Dermis microvascular lymphatic vessel endothelial cell (primary cell): ENCODE measurements at regions not wholly inside any gene's neighbourhood (a gene's known extent, or its start where the extent isn't known, plus 50 kb on each side); places are given as distances from the start of the nearest gene placed in this dataset.
"Not testable (repeated sequence)": the region's sequence is repeated elsewhere in the genome, so short reads cannot be mapped to it uniquely, and the experiment has no call there.

Experiments used
- DNase-seq, 2 donors: peaks; one replicate each; pipeline versions ENCODE4 v3.0.0 to v3.0.0-alpha.2; 2010; ENCODE audit warnings: low read depth in 2 of 2

DNA sequence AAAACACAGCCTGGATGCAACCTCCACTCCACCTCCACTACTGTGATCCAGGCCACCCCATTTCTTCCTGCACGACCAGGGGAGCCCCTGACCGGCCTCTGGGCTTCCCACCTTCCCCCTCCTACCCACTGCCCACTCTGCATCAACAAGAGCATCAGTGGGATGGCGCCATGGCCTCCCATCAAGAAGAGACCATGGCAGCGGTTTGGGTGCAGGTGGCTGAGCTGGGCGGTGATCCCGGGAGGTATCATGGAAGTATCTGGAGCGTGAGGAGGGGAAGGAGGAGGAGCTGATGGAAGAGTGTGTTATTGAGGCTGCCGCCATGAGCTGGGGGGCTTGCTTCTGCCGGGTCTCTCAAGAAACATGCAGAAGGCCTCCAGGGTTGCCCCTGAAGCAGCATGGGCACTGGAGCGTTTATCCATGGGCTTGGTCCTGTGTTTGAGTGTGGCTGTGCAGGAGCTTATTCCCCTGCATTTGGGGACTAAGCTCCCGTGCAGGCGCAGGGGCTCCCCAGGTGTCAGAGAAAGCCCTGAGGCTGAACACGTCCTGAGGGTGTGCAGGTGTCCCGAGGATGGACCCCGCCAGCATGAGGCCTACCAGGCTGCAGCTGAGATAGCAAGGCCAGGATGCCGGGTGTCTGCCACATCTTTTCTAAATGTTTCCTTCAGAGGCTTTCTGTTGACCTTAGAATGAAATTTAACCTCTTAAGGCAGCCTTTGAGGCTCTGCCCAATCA, 99.2 kb upstream of the PCBD1 start:
- DNase-seq = no peak

DNA sequence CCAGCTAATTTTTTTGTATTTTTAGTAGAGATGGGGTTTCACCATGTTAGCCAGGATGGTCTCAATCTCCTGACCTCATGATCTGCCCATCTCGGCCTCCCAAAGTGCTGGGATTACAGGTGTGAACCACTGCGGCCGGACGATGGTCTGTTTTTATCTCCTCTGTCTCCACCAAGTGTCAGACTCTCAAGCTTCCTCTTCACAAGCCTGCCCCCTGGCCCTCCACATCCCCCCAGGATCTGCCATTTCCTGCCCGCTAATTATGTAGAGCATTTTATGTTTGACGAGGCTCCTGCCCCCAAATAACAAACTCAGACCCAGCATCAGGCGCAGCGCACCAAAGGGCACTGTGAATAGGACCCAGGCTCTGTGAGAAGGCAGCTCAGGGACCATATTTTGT, 101.8 kb upstream of the PCBD1 start:
- DNase-seq = not testable (repeated sequence)

DNA sequence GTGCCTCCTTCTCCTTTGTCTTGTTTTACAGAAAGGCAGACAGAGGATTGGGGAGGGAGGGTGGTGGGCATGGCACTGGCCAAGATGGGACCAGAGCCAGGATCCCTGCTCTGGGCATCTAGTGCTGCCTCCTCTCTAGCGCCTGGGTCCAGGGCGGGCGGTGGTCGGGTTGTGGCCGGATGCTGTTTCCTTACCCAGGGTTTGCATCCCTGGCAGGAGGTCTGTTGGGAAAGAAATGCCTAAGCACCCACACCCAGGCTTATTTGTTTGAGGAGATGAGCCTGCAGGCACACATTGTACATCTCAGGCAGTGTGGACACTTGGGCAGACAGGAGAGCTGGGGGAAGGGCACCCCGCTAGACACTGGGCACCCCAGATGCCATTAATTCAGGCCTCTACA, 102.3 kb upstream of the PCBD1 start:
- DNase-seq = no peak

DNA sequence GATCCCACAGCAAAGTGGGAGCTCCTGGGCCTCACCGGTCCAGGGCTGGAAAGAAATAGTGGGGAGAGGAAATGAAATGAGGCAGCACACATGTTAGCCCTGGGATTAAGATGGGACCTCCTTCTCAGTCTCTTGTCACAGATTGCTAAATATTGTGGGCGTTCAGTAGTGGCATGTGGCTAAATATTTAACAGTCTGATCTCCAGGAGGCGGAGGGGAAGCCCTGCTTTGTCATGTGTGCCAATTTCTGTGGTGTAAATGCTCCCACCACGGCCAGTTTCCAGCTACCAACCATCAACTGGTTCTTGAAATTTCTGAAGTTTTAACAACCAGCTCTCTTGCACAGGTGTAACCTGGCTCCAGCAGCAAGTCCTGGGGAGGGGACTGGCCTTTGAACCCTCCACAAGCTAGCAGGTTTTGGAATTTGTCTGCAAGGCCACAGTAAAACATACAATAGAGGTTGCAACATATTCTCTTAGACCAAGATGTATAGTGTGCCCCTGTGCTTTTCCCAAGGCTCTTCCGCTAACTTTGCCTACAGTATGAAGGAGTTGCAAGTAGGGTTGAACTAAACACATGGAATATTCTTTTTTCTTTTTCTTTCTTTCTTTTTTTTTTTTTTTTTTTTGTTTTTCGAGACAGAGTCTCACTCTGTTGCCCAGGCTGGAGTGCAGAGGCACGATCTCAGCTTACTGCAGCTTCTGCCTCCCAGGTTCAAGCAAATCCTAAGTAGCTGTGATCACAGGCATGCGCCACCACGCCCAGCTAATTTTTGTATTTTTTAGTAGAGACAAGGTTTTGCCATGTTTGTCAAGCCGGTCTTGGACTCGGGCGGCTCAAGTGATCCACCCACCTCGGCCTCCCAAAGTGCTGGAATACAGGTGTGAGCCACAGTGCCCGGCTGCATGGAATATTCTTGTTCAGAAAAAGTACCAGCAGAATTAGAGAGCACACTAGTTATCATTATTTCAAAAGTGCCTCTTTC, 103.1 kb upstream of the PCBD1 start:
- DNase-seq = no peak

DNA sequence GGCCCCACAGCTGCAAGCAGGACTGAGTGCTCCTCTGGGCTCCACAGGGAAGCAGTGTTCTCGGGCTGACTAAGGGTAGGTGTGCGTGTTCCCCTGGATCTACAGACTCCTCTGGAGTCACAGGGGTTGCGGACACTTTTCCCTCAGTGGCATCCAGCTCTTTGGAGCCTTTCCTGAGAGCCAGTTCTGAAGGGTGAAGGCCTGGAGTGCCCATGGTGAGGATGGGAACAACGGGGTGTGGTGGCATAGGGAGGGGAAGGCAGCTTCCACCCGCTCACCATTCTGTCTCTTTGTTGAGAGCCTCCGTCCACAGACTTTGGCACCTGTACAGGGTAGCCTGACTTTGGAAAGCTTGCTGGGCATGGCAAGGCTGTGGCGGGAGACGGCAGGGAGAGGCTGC, 104.1 kb upstream of the PCBD1 start:
- DNase-seq = no peak

DNA sequence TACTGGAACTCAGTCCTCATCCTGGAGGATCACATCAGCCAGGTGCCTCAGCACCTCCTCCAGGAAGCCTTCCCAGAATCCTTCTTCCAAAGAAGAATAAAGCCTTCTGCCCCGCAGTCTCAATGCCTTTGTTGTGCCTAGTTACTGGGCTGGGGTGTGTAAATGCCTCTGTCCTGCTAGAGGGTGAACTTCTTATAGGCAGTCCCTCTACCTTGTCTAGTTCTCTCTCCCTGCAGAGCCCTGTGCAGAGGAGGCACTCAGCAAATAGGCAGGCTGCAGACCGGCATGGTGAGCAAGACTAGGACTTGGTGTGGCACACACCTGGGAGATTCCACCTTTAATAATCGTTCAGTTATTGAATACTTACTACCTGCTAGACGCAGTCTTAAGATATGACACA, 104.7 kb upstream of the PCBD1 start:
- DNase-seq = no peak

DNA sequence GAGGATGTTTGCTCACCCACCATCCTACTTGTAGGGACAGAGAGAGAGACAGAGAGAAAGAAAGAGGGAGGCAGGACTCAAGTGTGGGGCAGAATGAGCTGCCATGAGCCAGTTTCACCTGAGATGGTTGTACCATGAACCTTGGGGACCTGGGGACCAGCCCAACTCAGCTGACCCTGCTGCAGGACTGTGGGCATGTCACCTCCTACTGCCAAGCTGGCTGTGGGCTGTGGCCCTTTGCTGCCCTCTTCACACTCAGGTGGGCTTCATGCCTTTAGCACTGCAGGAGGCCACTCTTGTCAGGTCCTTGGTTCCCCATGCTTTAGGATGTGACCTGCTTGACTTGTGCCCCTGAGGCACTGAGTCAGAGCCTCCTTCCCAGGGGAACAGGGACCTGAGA, 108.2 kb upstream of the PCBD1 start:
- DNase-seq = no peak

DNA sequence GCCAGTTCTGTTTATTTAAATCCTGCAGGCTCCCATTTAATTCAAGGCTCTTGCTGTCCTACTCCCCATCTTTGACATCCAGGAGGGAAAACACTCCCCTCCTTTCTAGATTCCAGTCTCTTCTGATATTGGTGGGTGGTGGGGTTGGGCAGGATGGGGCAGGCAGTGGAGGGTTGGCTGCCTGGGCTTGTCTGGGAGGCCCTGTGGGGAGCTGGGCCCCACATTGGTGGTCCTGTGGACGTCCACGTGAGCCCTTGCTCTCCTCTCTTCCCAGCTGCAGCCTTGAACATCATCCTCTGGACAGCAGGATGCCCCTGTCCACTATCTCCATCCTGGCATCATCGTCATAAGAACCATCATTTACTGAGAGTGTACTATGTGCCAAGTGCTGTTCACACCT, 108.9 kb upstream of the PCBD1 start:
- DNase-seq = no peak

DNA sequence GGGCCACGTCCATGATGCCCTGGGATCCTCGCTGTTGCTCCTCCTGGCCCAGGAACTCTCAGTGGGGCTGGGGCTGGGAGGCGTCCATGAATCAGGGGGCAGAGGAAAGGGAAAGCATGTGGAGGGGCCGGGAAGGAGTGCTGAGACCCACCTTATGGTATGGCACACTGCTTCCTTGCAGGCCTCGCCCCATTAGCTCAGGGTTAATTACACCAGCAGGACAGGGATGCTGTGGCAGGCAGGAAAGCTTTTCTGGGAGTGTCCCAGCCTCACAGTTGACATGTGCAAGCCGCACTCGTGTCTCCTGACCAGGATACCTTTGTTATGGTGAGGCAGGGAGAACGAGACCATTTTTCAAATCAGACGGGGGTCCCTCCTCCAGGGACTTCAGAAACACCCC, 109.7 kb upstream of the PCBD1 start:
- no peak for DNase-seq

DNA sequence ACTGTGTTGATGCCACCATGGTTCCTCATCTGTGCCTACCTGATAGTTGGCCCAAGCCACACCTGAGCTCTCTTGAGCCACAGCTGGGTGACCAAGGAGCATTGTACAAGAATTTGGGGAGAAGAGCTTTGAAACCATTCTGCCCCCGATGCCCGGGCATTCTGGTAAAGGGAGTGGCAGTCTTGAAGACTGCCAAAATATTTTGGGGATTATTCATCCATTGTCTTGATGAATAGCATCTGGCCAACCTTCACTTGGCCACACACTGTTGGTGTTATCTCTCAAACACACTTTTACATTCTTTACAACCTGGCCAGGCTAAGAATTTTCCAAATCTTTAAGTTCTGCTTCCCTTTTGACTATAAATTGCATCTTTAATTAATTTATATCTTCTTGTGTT, 113.1 kb upstream of the PCBD1 start:
- DNase-seq = no peak

DNA sequence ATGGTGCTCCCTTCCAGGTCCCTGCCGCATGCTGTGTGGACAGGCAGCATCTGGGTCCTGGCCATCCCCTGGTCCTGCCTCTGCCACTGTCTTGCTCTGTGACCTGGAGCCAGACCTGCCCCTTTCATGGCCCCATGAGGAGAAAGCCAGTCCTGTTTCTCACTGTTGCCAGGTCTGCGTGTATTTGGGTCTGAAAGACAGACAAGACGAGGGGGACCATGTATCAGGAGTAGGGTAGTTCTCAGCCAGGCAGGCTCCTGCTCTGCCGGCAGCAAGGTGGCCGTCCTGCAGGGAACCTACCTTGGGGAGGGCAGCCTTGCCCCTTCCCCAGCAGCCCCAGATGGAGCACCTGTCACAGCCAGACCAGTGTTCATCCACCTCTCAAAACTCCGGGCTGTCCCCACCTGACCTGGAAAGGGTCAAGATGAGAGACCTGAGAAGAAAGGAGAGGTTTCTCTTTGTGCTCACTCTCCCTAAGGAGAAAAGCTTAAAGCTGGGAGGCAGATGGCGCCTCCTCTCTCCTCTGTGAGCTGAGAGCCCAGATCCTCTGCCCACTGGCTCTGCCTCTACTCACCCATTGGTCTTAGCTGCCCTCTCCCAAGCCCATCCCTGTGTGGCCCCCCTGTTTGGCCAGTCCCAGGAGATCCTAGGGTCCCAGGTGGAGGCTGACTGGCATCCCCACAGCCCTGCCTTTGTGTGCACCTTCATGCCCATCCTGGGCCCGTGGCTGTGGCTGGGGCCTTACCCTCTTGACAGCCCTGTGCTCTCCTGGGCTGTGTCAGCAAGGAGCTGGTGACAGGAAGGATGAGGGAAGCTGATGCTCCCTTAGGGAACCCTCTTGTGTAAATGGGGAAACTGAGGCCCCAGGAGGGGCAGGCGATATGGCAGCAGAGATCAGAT, 116.1 kb upstream of the PCBD1 start:
- no peak for DNase-seq

DNA sequence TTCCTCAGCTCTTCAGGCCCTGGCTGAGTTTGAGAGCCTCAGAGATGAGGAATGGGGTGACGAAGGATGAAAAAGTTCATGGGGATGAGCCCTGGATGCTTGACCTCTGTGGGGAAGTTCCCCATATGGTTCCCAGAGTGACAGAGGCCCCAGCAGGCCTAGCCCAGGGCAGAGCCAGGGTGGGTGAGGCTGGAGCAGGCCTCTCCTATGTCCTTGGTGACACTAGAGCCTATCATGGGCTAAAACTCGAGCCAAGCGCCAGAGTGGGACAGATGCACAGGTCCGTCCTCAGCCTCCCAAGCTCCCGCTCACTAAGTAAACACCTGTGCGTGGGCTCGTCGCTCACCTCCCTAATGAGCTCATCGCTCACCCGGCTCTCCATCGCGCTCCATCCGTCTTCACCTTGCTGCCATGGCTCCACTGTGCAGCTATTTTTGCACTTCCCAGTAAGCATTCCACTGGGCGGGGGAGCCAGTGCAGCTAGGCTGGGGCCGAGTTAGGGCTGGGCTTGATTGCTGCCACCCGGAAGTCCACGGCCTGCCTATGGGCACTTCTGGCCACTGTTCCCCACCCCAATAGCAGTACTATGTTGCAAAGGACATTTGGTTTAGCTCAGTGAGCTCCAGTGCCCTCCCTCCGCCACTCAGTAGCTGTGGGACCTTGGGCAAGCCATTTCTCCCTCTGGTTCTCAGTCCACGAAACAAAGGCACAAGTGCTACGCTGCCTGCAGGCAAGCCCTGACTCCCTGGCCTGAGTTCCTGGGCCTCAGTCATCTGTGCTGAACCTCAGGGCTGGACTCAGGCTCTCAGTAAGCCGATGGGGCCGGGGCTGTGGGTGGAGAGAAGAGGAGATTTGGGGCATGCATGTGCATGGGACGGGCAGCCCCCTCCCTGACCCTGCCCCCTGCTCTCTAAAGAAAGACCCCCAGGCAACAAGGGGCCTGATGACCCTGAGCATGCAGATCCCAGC, 117.3 kb upstream of the PCBD1 start:
- no peak for DNase-seq

DNA sequence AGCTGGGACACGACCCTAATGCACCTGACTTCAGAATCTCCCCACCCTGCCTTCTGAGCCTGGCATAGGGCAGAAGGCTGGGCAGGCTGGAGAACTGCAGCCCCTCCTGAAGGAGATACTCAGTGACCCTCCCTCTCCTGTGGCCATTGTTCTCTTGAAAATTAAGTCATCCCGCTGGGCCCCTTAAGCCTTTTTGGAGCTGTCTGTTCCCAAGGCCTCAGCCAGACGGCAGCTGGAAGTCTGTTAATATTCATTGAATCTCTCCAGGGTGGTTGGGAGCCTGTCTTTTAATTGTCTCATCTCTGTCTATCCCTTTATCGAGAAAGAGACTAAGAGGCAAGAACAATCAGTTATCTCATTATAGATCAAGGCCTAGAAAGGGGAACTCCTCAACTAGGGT, 118.1 kb upstream of the PCBD1 start:
- no peak for DNase-seq

DNA sequence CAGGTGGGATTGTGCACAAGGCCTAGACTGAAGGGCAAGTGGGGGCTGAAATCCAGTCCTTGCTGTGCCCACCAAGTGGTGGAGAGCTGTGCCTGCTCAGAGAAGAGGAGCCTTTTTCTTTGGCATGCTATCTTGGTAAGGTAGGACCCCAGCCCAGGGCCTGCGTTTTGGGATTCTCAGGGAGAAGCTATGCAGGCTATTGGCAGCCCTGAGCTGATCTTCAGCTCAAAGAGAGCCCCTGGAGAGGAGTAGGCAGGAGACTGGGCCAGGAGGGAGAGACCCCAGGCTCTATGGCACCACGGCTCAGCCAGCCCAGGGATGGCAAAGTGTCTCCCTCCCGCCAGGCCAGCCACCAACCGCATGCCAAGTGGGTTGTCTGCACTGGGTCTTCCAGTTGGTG, 119.2 kb upstream of the PCBD1 start:
- DNase-seq = no peak

DNA sequence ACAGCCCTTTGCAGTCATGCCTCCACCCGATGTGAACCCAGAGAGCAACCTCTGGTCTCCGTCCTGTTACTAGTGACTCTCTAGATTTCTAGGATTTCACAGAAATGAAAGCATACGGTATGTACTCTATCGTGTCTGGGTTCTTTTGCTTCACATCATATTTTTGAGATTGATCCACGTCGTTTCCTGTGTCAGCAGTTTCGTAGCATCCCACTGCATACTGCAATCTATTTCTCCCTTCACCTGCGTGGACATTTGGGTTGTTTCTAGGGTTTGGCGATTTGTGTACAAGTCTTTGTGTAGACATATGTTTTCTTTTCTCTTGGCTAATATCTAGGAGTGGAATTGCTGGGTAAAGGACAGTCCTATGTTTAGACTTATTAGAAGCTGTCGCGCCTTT, 119.8 kb upstream of the PCBD1 start:
- no peak for DNase-seq

DNA sequence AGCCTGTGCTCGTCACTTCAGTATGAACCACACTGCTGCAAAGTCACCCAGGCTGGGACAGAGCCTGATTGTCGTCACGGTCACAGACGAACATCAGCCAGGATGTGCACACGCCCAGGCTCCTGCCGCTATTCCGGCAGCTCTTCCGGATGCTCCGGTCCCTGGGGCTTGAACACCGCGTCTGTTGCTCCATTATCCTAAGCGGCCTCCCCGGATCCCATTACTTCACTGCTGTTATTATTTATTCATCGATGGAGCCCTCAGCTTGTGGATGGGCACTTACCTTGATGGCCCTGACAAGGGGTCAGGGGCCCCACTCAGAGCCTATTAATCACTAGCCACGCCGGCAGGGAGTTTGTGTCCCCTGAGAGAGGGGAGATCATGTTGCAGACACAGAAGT, 120.8 kb upstream of the PCBD1 start:
- DNase-seq = no peak

DNA sequence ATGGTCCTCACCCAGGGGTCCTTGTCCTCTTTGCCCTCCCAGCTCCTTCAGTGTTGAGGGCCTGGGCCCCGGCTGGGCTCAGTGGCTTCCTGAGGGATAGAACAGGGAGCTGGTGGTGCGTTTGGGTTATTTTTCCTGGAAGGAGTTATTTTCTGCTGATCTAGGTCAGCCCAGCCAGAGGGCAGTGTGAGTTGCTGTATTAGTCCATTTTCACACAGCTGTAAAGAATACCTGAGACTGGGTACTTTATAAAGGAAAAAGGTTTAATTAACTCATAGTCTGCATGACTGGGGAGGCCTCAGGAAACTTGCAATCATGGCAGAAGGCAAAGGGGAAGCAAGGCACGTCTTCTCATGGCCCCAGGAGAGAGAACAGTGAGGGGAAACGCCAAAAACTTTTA, 122.4 kb upstream of the PCBD1 start:
- no peak for DNase-seq

DNA sequence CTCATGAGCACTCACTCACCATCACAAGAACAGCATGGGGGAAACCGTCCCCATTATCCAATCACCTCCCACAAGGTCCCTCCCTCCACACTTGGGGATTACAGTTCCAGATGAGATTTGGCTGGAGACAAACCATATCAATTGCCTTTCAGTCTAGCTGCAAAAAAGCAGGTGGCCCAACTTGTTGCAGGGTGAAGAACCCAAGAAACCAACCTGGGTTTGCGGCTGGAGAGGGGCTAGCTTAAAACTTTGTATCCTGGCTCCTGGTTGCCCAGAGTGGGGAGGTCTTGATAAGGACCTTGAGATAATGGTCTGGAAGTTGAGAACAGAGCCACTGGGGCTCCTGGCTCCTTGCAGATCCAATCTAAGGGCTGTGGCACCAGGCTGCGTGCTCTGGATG, 122.8 kb upstream of the PCBD1 start:
- DNase-seq = no peak

DNA sequence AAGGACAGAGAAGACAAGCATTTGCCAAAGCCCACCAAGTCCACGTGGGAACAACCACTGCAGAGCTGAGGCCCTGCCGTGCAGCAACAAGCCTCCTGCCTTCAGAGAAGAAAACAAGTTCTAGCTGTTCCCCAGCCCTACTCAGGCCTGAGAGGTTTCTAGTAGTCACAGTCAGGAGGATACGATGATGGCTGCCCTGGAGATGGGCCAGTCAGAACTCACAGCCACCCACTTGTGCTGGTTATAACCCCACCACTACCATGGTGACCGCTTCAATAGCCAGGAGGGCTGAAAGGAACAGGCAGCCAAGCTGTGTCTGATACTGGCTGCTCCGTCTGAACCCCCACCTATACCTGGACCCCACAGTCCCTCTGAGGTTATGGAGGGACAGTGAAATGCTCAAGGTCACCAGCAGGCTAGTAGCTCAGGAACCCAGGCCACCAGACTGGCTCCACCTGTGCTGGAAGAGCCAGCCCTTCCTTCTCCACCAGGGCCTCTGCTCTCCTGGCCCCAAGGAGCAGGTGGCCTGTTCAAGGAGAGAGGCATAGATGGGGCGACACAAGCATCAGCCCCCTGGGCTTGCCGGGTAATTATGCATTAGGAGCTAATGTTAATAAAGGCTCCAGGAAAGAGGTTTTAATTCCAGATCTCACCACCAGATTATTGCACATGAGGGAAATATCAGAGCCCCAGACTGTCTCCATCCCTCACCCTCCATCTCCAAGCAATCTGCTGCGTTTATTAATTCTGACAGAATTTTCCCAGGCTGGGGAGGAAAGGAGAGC, 125.8 kb upstream of the PCBD1 start:
- no peak for DNase-seq

DNA sequence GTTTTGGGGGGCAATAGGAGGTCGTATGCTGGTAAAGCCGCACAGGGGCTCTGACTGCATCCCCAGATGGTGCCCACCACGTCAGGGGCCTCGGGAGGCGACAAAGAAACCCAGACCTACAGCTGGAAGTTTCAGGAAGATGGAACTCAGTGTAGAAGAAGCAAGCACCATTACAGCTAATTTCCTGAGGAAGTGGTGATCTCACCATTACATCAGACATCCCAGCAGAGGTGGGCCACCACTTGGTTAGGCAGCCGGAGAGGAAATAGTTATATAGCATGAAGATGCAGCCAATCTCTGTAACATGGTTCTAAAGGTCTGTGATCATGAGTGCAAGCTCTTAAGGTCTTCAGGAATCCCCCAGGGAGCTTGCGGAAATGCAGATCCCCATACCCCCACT, 127.3 kb upstream of the PCBD1 start:
- peak; percentile 9 to 68 for DNase-seq
